COLO668 (cell line): ENCODE measurements at regions not wholly inside any gene's neighbourhood (a gene's known extent, or its start where the extent isn't known, plus 50 kb on each side); places are given as distances from the start of the nearest gene placed in this dataset.

Source experiments
- DNase-seq: peaks from one replicate; lab custom pipeline; 2025; ENCODE audit not compliant: unreplicated experiment; lab: John Stamatoyannopoulos, UW

DNA sequence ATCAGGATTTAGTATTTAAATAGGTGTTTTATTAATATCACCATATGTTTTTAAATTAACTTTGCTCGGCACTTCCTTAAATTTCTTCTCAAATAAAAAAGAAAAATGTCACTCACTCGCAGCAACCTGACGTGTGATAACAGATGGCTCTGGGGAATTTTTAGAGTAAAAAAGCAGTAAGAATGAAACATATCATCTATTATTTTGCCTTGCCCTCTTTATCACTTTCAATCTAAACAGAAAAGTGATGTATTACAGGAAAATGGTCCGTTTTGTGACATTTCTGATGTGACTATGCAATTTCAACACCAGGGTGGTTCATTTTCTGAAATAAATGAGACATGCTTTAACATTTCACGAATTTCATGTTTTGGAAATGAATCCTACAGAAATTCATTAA is 1368.0 kb upstream of the LRRTM1 start:
- DNase-seq = no peak

DNA sequence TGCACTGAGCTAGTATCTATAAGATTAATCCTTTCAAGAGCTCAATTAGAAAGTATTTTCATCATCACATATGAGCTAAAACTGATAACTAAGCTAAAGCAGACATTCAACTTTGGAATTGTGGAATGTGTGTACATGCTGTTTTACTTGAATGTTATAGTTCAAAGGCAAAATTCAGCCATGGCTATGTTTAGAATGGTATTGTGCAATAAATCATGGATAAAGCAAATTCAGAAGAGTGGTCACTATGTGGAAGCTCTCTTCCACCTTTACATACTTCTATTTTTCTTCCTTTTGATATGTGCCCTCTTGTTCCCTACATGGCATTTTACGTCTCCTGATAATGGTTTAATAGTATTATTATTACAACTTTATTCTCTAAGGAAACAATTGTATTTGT is 1366.3 kb upstream of the LRRTM1 start:
- DNase-seq = no peak

DNA sequence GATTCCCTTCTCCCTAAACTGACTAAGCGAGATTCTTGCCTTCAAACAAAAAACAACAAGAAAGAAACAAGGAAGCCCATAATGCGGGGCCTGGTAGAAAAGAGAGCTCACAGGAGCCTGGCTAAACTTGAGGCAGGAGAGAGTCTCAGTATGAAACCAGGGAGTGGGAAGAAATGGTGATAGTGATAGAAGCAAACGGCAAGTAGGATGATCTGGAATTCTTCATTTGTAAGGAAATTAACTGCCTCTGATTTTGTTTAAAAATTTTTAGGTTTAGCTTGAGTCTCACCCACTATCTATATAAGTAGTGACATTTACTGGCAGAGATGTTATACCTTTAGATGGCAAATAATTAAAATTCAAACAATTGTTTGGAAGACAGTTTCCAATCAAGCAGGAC is 1356.5 kb upstream of the LRRTM1 start:
- no peak for DNase-seq

DNA sequence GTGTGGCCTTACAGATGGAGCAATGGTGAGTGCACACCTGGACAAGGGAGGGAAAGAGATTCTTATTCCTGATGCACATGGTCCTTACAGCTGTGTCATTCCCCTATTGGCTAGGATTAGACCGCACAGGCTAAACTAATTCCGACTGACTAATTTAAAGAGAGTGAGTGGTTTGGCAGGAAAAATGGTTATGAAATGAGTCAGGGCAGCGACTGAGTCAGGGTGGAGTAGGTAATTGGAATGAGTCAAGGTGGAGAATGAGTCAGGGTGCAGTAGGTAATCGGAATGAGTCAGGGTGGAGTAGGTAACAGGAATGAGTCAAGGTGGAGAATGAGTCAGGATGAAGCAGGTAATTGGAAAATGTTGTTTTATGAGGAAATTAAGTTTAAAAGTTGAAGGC is 1353.7 kb upstream of the LRRTM1 start:
- no peak for DNase-seq

DNA sequence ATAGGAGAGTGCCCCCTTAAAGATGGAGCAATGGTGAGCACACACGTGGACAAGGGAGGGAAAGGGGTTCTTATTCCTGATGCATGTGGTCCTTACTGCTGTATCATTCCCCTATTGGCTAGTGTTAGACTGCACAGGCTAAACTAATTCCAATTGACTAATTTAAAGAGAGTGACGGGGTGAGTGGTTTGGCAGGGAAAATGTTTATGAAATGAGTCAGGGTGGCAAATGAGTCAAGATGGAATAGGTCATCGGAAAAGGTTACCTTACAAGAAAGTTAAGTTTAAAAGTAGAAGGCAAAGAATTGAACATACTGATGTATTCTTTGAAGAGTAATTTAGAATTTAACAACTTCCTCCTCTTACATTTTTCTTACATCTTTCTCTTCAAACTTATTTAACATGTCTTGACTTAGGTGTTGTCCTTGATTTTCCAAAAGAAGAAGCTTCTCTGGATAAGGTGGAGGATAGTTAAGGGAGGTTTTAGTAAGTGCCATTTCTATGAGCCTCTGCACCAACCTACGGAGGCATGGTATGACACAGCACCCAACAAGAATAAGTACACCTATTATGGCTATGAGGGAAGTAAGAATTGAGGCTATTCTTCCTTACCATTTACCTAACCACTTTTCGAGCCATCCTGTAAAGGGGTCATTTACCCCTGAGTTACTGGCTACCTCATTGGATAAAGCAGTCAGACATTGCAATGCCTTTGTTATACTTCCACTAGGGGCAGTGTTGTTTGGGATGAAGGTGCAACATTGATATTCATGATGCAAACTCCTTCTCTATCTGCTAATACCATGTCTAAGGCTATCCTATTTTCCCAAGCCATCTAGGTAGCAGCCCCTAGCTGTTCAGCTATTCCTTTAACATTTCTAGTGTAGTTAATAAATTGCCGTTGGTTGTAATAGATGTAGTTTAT is 1345.8 kb upstream of the LRRTM1 start:
- no peak for DNase-seq

DNA sequence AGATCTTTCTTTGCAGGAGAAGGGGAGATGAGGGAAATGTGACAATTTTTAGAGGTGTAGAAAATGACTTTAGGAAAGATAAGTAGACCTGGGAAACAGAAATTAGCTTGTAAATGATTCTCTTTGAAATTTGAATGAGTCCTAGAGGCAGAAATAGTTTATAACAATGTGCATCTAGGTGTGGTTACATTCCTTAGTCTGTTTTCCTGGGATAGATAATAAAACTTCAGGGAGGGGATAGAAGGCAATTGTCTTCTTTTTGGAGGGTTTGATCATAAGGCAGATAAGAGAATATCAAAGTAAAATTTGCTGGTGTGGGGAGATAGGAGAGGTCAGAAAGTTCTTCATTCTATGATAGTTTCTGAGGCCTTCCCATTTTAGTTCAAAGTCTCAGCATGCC is 1344.3 kb upstream of the LRRTM1 start:
- DNase-seq = no peak

DNA sequence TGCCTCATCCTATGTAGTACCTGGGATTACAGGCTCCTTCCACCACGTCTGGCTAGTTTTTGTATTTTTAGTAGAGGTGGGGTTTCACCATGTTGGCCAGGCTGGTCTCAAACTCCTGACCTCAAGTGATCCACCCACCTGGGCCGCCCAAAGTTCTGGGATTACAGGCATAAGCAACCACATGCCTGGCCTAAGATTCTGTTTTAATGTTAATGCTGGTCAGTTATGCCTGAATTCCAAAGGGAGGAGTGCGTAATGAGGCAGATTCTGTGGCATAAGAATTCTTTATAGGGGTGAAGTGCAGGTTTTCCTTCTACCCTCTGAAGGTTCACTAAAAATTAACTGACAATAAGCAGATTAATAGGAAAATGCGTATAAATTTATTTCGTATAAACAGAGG is 1343.8 kb upstream of the LRRTM1 start:
- DNase-seq = no peak

DNA sequence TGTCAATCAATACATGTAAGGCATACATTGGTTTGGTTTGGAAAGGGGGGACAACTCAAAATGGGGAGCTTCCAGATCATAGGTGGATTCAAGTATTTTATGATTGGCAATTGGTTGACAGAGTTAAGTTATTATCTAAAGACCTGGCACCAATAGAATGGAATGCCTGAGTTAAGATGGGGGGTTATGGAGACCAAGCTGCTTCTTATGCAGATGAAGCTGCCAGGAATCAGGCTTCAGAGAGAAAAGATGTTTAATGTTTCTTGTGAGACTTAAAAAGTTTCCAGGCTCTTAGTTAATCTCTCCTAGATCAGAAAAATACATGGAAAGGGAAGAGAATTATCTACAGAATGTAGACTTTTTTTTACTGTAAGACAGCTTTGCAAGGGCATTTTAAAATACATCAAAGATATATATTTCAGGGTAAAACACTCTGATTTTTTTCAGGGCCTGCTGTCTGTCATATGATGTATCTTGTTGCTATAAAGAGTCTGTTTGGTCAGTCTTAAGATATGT is 1343.2 kb upstream of the LRRTM1 start:
- DNase-seq = no peak

DNA sequence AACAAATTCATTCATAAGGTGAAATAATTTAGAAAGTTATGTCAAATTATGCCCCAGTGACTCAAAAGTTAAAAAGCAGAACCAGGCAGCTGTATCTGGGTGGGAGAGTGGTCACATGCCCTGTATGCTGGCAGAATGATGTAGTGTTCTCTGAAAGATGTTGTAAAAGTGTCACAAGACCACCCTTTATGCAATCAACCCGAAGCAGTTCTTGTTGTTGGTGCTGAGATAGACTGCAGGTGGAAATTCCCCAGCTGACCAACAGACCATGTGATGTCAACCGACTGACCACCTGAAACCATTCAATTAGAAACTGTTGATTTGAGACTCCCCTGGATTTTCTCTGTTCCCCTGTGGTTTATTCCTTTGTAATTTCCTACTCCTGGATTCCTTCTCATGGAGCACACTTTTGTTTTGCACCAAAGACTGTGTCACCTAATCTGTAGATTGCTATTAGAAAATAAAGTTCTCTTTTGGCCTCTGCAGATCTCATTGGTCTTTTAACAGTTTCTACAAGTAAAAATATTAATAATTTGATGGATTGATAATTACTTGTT is 1341.3 kb upstream of the LRRTM1 start:
- DNase-seq = no peak

DNA sequence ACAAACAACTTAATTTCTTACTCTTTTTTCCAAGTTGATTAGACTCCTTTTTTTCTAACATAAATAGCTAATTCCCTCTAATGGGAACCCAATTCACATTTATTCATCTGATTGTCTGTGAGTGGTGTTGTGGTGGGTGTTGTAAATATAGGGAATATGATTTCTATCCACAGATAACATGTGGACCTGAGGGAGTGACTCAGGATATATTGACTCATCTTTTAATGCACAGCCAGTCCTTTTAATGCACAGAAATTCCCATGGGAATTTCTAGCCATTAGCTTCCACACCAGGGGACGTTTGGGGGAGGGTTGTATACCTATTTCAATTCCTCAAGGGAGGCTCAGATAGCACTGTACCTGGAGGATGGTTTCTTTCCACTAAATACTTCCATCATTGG is 1339.6 kb upstream of the LRRTM1 start:
- no peak for DNase-seq

DNA sequence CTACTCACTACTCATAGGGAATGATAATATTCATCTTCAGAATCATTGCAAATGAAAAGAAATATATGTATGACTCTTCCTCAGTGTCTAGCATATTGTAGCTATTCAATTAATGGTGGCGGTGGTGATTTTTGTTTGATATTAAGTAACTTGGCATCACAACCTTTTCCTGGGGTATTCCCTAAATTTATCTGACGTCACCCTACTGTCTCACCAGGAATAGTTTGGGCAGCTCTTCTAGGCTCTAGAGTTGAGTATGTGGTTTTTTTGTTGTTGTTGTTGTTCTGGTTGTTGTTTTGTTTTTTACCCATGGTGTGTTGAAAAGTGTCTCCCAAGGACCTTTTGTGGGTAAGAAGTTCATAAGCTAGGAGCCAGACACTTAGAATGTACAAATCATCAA is 1320.3 kb upstream of the LRRTM1 start:
- no peak for DNase-seq

DNA sequence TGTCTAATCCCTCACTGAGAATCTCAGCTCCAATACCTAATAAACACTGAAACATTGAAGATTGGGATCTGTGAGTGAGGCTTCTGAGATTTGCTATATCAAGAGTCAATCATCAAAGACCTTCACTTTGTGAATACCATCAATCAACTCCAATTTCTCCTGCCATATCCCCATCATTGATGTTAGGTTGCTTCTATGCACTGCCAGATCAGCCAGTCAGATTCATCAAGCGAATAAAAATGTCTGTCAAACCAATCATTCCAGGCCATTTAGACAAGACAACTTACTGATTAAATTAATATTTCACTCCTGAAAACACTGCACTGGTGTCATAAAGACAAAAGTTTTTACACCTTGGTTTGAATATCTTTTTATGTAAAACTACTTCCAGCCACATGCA is 1295.5 kb upstream of the LRRTM1 start:
- DNase-seq = no peak

DNA sequence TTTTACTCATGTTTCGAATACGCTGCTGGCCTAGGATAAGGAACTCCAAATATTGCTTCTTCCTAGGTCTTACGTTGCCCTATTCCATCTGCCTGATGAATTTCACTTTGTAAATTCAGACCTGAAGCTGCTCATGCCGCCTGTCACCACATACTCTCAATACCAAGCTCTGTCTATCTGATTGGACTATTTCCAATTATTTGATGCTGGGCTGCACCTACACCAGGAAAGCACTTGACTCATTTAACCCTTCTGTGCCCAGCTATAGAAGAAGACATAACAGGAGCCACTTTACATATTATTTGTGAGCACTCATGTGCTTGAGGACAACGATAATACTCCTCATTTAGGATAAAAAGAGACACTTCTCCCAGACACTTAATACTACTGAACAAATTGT is 1293.9 kb upstream of the LRRTM1 start:
- no peak for DNase-seq

DNA sequence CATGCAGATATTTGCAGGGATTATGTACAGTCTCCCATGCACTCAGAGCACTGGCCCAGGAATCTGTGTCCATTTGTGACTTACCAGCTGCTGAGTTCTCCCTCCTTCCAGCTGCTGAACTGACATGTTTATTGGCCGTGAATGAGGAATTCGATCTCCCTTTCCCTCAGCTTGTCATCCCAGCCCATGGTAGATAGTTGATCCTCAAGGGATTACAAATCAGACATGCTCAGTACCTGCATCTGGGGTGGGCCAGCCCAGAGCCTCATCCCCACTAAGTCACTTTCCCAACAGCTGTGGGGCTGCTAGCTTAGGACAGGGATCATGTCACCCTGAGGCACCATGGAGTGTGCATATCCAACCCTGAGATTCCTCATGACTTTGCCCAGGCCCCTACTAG is 1284.9 kb upstream of the LRRTM1 start:
- no peak for DNase-seq

DNA sequence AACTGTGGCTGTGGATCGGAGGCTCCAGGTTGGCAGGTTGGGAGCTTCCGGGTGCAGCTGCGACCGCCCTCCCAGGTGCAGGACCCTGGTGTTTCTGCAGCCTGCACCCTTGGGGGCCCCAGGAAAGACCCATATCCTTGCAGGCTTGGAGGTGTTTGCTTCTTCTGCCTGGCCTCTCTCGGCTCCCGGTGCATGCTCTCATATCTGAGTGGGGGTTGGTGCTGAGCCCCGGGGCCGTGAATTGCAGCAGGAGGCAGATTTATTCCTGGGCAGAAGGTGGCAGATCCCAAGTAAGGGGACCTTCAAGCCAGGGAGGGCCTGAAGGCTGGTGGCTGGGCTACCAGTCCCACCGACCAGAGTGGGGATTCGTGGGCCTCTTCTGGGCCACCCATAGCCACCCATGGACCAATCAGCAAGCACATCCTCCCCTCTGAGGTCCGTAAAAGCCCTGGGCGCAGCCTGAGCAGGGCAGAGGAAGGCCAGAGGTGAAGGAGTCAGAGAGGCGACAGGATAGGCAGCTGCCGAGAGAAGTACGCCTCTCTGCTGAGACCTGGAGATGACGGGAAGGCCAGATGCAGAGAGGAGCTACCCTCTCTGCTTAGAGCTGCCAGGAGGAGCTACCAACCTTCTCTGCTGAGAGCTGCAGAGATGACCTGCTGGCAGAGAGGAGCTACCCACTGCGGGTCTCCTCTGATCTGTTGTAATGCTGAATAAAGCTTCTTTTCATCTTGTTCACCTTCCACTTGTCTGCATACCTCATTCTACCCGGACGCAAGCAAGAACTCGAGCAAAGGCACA is 1279.0 kb upstream of the LRRTM1 start:
- DNase-seq = no peak

DNA sequence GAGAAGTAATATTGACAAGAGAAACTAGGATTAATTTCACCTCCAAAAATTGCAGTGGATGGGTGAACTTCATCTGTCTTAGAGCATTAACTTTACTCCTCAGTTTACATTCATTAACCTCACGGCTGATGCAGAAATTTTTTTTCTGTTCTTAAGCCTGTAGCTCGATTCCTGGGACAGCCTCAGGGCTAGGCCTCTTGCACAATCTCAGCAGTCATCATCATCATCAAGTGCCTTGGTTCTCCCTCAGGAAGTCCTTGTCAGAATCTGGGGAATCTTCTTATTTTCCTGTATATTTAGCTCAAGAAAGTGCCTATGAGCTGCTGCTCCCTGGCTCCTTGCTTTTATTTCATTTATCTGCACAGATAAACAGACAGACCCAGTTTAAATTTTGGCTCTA is 1272.2 kb upstream of the LRRTM1 start:
- no peak for DNase-seq

DNA sequence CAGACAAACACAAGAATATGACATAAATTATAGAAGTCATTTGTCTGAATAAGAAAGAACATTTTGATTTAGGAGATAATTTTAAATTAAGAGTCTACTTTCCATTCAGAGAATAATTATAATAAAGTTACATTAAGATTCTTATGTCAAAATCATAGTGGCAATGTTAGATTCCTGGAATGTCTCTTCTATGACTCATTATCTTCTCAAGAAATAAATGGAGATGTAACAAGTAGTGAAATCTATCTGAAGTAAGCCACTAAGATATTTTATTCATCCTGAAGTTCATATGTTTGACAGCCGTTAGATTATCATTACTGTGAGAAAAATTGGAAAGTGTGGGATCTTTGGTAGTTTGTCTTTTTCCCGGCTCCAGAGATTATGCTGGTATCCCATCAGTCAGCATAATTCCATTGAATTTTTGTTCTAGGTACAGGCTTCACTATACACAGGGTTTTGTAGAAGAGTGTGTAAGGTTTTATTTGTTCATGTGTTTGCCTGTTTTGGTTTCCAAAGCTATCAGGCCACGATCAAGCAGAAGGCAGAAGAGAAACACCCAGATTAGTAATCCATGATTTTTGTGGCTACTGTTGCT is 1246.6 kb upstream of the LRRTM1 start:
- no peak for DNase-seq

DNA sequence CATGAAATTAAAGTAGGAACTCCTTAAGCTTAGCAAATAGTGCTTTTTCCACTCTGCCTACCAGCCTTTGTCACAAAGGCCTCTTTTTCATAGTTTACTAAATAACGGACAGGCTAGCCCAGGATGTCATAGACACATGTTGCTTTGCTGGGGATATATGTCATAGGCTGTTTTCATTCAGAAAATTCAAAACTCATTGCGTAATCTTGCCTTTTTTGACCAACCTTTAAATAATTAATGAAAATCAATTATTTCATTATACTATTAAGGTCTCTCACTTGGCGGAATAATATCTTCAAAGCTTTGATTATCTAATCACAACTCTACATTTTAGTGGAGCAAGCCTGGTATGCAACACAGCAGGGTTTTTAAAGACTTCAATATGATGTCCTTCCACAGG is 1245.7 kb upstream of the LRRTM1 start:
- DNase-seq = no peak

DNA sequence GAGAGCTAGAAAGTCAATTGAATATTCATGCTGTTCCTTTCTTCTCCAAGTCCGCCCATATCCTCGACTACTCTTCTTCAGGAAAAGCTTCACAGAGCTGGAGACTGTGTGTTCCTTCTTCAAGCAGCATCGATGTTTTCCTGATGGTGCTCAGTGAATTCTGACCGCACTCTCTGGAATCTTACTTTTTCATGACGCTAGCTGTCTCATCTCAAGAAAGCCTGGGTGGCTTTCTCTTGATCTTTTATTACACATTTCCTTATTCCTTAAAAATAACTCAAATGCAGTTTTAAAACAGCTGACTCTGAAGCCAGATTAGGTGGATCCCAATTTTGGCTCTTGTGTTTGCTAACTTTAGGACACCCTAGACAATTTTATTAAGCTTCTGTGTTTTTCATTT is 1245.1 kb upstream of the LRRTM1 start:
- no peak for DNase-seq

DNA sequence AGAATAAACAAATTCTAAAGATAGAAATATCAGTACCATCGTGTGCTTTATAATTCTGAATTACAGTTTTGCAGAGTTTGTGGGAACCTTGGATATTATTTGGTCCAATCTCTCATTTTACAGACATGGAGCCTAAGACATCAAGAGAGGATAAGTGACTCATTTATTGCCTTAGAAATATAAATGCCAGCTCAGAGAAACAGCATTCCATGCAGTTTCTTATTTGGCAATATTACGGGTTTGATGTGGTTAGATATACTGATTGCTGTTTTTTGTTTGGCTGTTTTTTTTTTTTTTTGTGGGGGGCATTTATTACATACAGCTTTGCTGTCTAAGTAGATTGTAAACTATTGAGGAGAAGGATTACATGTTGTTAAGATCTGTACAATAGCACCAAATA is 1241.1 kb upstream of the LRRTM1 start:
- DNase-seq = no peak

DNA sequence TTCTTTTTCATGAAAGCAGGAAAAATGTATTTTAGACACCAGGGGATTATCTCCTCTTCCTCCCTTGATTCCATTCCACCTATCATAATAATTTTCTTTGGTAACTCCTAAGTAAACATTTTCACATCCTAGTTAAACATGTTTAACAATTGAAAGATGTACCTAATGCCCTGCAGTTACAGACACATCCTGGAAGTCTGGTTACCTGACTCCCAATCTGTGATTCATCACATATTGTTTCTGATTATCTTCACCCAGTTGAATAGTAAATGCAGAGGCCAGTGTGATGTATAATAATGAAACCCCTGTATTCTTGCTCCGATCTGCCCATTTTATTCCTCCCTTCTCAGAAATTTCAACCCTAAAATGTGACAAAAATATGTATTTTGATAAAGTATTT is 1237.6 kb upstream of the LRRTM1 start:
- no peak for DNase-seq
